GM23248 (cell line): ENCODE measurements at regions not wholly inside any gene's neighbourhood (a gene's known extent, or its start where the extent isn't known, plus 50 kb on each side); places are given as distances from the start of the nearest gene placed in this dataset.

Experiments used
- EZH2 ChIP-seq: fragments of 200-600 bp; sonication (generic); IDR thresholded peaks from 2 replicates; pipeline ENCODE4 v1.6.1; 2018; ENCODE audit warnings: antibody characterized with exemption, mild to moderate bottlenecking; ENCODE audit not compliant: insufficient read depth, poor library complexity, severe bottlenecking
- EZH2phosphoT487 ChIP-seq: fragments of 200-600 bp; sonication (generic); IDR thresholded peaks from 2 replicates; pipeline ENCODE4 v1.6.1; 2018; ENCODE audit warnings: antibody characterized with exemption, moderate library complexity, mild to moderate bottlenecking, low read depth; ENCODE audit not compliant: insufficient read depth

DNA sequence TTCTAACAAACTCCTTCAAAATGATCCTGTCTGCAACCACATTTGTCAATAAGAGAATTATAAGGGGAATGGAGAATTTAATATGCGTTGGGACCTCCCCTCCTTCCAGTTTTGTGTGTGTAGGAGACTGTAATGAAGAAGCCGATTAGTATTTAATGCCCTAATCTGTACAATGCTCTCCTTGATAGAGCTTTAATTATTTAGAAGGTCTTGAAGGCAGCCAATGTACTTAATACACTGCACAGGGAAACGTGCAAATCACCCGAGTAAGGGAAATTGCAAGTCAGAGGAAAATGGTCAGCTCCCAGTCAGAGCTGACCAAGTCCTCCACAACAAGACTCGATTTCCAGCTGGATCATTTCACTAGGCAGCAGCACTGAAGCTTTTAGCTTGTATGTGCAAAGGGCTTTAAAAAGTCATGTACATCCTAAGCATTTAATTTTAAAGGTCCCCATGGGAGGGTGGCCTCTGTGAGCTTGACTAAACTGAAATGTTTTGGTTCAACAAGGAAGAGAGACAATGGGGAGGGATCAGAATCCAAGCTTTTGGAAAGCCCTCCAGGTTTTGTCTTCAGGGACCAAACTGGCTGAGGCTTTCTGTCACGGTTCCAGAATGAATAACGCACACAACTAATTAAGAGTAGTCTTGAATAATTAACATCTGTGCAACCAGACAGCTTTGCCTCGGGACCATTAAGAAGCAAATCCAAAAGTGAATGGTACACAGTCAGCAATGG is 159.8 kb upstream of the MITF start:
- TF ChIP-seq EZH2 (no peak), EZH2phosphoT487 (no peak)
